Testis (tissue), 2 donors: ENCODE measurements at regions not wholly inside any gene's neighbourhood (a gene's known extent, or its start where the extent isn't known, plus 50 kb on each side); places are given as distances from the start of the nearest gene placed in this dataset.

Source experiments
- POLR2A ChIP-seq: fragments of 450-650 bp; IDR thresholded peaks from one replicate; pipeline ENCODE4 v1.6.1; 2017; ENCODE audit warnings: antibody characterized with exemption, mild to moderate bottlenecking, moderate library complexity
- TF ChIP-seq, protein P1 (sequence below), 3 experiments: fragments of 450-650 bp in 2 of 3; fragments of 200-600 bp in 1 of 3; sonication (generic) in 1 of 3; IDR thresholded peaks; one replicate each; pipeline ENCODE4 v1.5.1; 2016 to 2019; ENCODE audit warnings: antibody characterized with exemption in 3 of 3, mild to moderate bottlenecking in 2 of 3, moderate library complexity in 1 of 3

DNA sequence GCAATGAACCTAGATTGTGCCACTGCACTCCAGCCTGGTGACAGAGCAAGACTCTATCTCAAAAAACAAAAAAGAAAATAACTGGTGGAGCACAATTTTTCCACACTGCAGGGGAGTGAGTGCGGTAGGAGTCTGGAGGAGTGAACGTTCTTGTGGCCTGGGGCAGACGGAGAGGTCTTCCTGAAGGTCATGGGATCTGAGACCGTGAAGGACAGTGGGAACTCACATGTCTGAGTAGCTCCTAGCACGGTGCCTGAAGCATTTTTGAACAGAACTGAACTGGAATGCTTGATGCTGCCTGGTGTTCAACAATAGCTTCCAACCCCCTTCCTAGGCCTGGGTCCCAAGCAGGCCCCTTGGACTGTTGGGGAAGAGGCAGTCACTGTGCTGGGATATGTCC, 84.3 kb upstream of the PODXL start:
- TF ChIP-seq, protein P1, sequence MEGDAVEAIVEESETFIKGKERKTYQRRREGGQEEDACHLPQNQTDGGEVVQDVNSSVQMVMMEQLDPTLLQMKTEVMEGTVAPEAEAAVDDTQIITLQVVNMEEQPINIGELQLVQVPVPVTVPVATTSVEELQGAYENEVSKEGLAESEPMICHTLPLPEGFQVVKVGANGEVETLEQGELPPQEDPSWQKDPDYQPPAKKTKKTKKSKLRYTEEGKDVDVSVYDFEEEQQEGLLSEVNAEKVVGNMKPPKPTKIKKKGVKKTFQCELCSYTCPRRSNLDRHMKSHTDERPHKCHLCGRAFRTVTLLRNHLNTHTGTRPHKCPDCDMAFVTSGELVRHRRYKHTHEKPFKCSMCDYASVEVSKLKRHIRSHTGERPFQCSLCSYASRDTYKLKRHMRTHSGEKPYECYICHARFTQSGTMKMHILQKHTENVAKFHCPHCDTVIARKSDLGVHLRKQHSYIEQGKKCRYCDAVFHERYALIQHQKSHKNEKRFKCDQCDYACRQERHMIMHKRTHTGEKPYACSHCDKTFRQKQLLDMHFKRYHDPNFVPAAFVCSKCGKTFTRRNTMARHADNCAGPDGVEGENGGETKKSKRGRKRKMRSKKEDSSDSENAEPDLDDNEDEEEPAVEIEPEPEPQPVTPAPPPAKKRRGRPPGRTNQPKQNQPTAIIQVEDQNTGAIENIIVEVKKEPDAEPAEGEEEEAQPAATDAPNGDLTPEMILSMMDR (IDR thresholded peaks at IDR 0.05) = no peak
- TF ChIP-seq POLR2A = no peak
